IMR-90 (cell line): ENCODE measurements at regions not wholly inside any gene's neighbourhood (a gene's known extent, or its start where the extent isn't known, plus 50 kb on each side); places are given as distances from the start of the nearest gene placed in this dataset.

Experiments used
- ATAC-seq: fragments of 200-7000 bp; cut with Tn5 transposase; 2 replicates; pipeline ENCODE4 v1.9.1; 2020; ENCODE audit warnings: low read depth, mild to moderate bottlenecking, moderate library complexity
- BruUV-seq: library from RNA; stranded (reverse); fragments of 400-500 nt; replicated peaks from 2 replicates; lab custom pipeline; 2021; lab: Mats Ljungman, UMichigan
- CTCF ChIA-PET: fragments of 300-600 bp; formaldehyde crosslinking; extraction: SDS; loops from one replicate; lab custom pipeline; 2021; ENCODE audit warnings: antibody characterized with exemption; lab: Yijun Ruan, JAX
- POLR2A ChIA-PET: fragments of 300-600 bp; sonication (Branson Sonifier 250); formaldehyde crosslinking; loops from one replicate; lab custom pipeline; 2022; ENCODE audit warnings: antibody characterized with exemption; ENCODE audit not compliant: unreplicated experiment; lab: Charles Lee
- DNase-seq: peaks from one replicate; pipeline ENCODE4 v3.0.0; 2013
- H2AFZ ChIP-seq: replicated peaks from 2 replicates; pipeline ENCODE3; 2013; ENCODE audit warnings: low read length, mild to moderate bottlenecking; ENCODE audit not compliant: poor library complexity
- H2AK5ac ChIP-seq: 2 replicates; pipeline ENCODE4 v1.6.1; 2013; ENCODE audit warnings: low read depth, low read length, inconsistent platforms
- H2AK9ac ChIP-seq: replicated peaks from 2 replicates; pipeline ENCODE3; 2013; ENCODE audit warnings: mild to moderate bottlenecking, low read depth, low read length, moderate library complexity; ENCODE audit not compliant: poor library complexity
- H2BK120ac ChIP-seq: 2 replicates; pipeline ENCODE4 v1.6.1; 2013; ENCODE audit warnings: low read depth, low read length, inconsistent platforms
- H2BK15ac ChIP-seq: 3 replicates; pipeline ENCODE4 v1.6.1; 2013; ENCODE audit warnings: low read depth, low read length, inconsistent platforms
- H2BK20ac ChIP-seq: 2 replicates; pipeline ENCODE4 v1.6.1; 2013; ENCODE audit warnings: low read depth, mild to moderate bottlenecking, inconsistent platforms, low read length, moderate library complexity
- H2BK5ac ChIP-seq: 2 replicates; pipeline ENCODE4 v1.6.1; 2013; ENCODE audit warnings: mild to moderate bottlenecking, low read depth, low read length, inconsistent platforms; ENCODE audit not compliant: poor library complexity, severe bottlenecking
- H3K14ac ChIP-seq: replicated peaks from 2 replicates; pipeline ENCODE4 v1.6.1; 2013; ENCODE audit warnings: low read depth, low read length, inconsistent platforms
- H3K18ac ChIP-seq: 2 replicates; pipeline ENCODE4 v1.6.1; 2013; ENCODE audit warnings: low read depth, low read length, control low read depth
- H3K23ac ChIP-seq: 2 replicates; pipeline ENCODE4 v1.6.1; 2013; ENCODE audit warnings: low read depth, low read length, inconsistent platforms
- H3K27ac ChIP-seq: 2 replicates; pipeline ENCODE4 v1.5.1; 2013; ENCODE audit warnings: mild to moderate bottlenecking, control low read depth, low read length; ENCODE audit not compliant: insufficient read depth
- H3K27me3 ChIP-seq: 2 replicates; pipeline ENCODE4 v1.6.1; 2013; ENCODE audit warnings: low read length; ENCODE audit not compliant: control insufficient read depth, insufficient read depth
- H3K36me3 ChIP-seq: 2 replicates; pipeline ENCODE4 v1.6.1; 2013; ENCODE audit warnings: low read length, mixed read lengths; ENCODE audit not compliant: control insufficient read depth, insufficient read depth
- H3K4ac ChIP-seq: 2 replicates; pipeline ENCODE4 v1.6.1; 2013; ENCODE audit warnings: low read depth, low read length, inconsistent platforms
- H3K4me1 ChIP-seq: 2 replicates; pipeline ENCODE4 v1.6.1; 2013; ENCODE audit warnings: low read length, mixed read lengths; ENCODE audit not compliant: control insufficient read depth, insufficient read depth
- H3K4me2 ChIP-seq: 2 replicates; pipeline ENCODE4 v1.6.1; 2013; ENCODE audit warnings: low read depth, mild to moderate bottlenecking, control low read depth, low read length, moderate library complexity
- H3K4me3 ChIP-seq: 2 replicates; pipeline ENCODE4 v1.5.1; 2013; ENCODE audit warnings: low read depth, mild to moderate bottlenecking, control low read depth, low read length, moderate library complexity; ENCODE audit not compliant: insufficient read depth
- H3K56ac ChIP-seq: 2 replicates; pipeline ENCODE4 v1.6.1; 2013; ENCODE audit warnings: low read length, inconsistent platforms; ENCODE audit not compliant: insufficient read depth; ENCODE audit errors: extremely low read depth
- H3K79me1 ChIP-seq, 2 experiments: 2 replicates each; pipeline ENCODE4 v1.6.1; 2013; ENCODE audit warnings: low read length in 2 of 2, inconsistent platforms in 1 of 2, low read depth in 1 of 2
- H3K9ac ChIP-seq: 2 replicates; pipeline ENCODE4 v1.6.1; 2013; ENCODE audit warnings: low read depth, low read length, control low read depth
- H3K9me1 ChIP-seq: 2 replicates; pipeline ENCODE4 v1.6.1; 2013; ENCODE audit warnings: low read length, inconsistent platforms; ENCODE audit not compliant: insufficient read depth
- H3K9me3 ChIP-seq: 2 replicates; pipeline ENCODE4 v1.6.1; 2013; ENCODE audit warnings: low read length; ENCODE audit not compliant: control insufficient read depth, insufficient read depth
- H4K20me1 ChIP-seq: 2 replicates; pipeline ENCODE4 v1.6.1; 2013; ENCODE audit warnings: low read length, inconsistent platforms; ENCODE audit not compliant: insufficient read depth
- H4K5ac ChIP-seq: 2 replicates; pipeline ENCODE4 v1.6.1; 2013; ENCODE audit warnings: mild to moderate bottlenecking, low read depth, low read length, control low read depth
- H4K8ac ChIP-seq, 2 experiments: 2 replicates each; pipeline ENCODE4 v1.6.1; 2013; ENCODE audit warnings: low read depth in 2 of 2, low read length in 2 of 2, control low read depth in 1 of 2, inconsistent platforms in 1 of 2
- H4K91ac ChIP-seq: 2 replicates; pipeline ENCODE4 v1.6.1; 2013; ENCODE audit warnings: low read depth, low read length, inconsistent platforms; ENCODE audit not compliant: insufficient read depth
- BHLHE40 ChIP-seq: fragments of 150-350 bp; IDR thresholded peaks from 2 replicates; pipeline ENCODE4 v1.6.1; 2016; ENCODE audit warnings: mild to moderate bottlenecking, low read depth, low read length
- CEBPB ChIP-seq: IDR thresholded peaks from 2 replicates; pipeline ENCODE4 v1.6.1; 2012; ENCODE audit warnings: low read depth, low read length, improper control_type of control experiment
- CHD1 ChIP-seq: IDR thresholded peaks from 2 replicates; pipeline ENCODE4 v1.6.1; 2012; ENCODE audit warnings: low read depth, low read length, improper control_type of control experiment
- CTCF ChIP-seq: conservative IDR thresholded peaks from 2 replicates; pipeline ENCODE4 v1.5.1; 2012; ENCODE audit warnings: mild to moderate bottlenecking, low read depth, low read length, improper control_type of control experiment
- ELK1 ChIP-seq: fragments of 150-350 bp; IDR thresholded peaks from 2 replicates; pipeline ENCODE4 v1.6.1; 2016; ENCODE audit warnings: low read depth, mild to moderate bottlenecking, low read length, moderate library complexity, borderline replicate concordance
- FOS ChIP-seq: fragments of 150-350 bp; IDR thresholded peaks from 2 replicates; pipeline ENCODE4 v1.6.1; 2016; ENCODE audit warnings: low read depth, low read length
- MAFK ChIP-seq: IDR thresholded peaks from 2 replicates; pipeline ENCODE4 v1.6.1; 2012; ENCODE audit warnings: low read depth, low read length, improper control_type of control experiment
- MAZ ChIP-seq: IDR thresholded peaks from 2 replicates; pipeline ENCODE4 v1.6.1; 2012; ENCODE audit warnings: low read depth, mild to moderate bottlenecking, low read length, improper control_type of control experiment, moderate library complexity, borderline replicate concordance
- MXI1 ChIP-seq: IDR thresholded peaks from 2 replicates; pipeline ENCODE4 v1.6.1; 2012; ENCODE audit warnings: low read depth, mild to moderate bottlenecking, low read length, moderate library complexity, borderline replicate concordance
- POLR2A ChIP-seq: IDR thresholded peaks from 2 replicates; pipeline ENCODE4 v1.6.1; 2012; ENCODE audit warnings: mild to moderate bottlenecking, low read depth, low read length
- RAD21 ChIP-seq: IDR thresholded peaks from 2 replicates; pipeline ENCODE4 v1.6.1; 2012; ENCODE audit warnings: low read length, improper control_type of control experiment
- RCOR1 ChIP-seq: IDR thresholded peaks from 2 replicates; pipeline ENCODE4 v1.6.1; 2012; ENCODE audit warnings: mild to moderate bottlenecking, low read length, improper control_type of control experiment; ENCODE audit not compliant: insufficient replicate concordance
- RFX5 ChIP-seq: IDR thresholded peaks from 2 replicates; pipeline ENCODE4 v1.8.0; 2012; ENCODE audit warnings: low read depth, mild to moderate bottlenecking, low read length, moderate library complexity
- SMC3 ChIP-seq: fragments of 150-350 bp; IDR thresholded peaks from 2 replicates; pipeline ENCODE4 v1.6.1; 2016; ENCODE audit warnings: low read depth, mild to moderate bottlenecking, antibody characterized with exemption, low read length, moderate library complexity
- USF2 ChIP-seq: fragments of 150-350 bp; IDR thresholded peaks from 2 replicates; pipeline ENCODE4 v1.6.1; 2017; ENCODE audit warnings: mild to moderate bottlenecking, antibody characterized with exemption, low read length, low read depth
- WGBS, 2 experiments: methylation state at CpG; one replicate each; pipeline versions ENCODE4 v1.1.5 to v1.1.7; 2013; ENCODE audit warnings: missing lambda C conversion rate in 2 of 2; ENCODE audit not compliant: insufficient read length in 1 of 2; ENCODE audit errors: extremely low coverage in 2 of 2; 5-methylcytosine and 5-hydroxymethylcytosine counted together
- dilution Hi-C: fragments of 300-500 bp; cut with HindIII; formaldehyde crosslinking; loops from one replicate; pipeline ENCODE4 v1.14.3; 2018; ENCODE audit warnings: low sequenced_read_pairs; ENCODE audit not compliant: unreplicated experiment
- in situ Hi-C: fragments of 300-500 bp; cut with MboI; formaldehyde crosslinking; loops from 3 replicates; pipeline ENCODE4 v1.14.3; 2019; ENCODE audit warnings: low sequenced_read_pairs, inconsistent platforms, mixed read lengths
- intact Hi-C: fragments of 100-400 bp; cut with micrococcal nuclease; formaldehyde crosslinking; loops from 2 replicates; pipeline ENCODE4 v1.10.0; 2022

GRCh38 chr4:123587983-123588494 lies 191.4 kb downstream of the SPRY1 start:
- WGBS, 2 experiments, result 0% methylated on average over 1 of the region's 8 CpGs; no CpG with 5 or more reads in 1 of the 2 experiments
- H3K9me3 ChIP-seq, result no peaks in the 10 kb centered on the region
- TF ChIP-seq BHLHE40 (peak; percentile 41; the same call in 1 of the 2 replicates), CTCF (no peak), RCOR1 (peak; percentile 74), CHD1 (no peak), ELK1 (no peak), MAZ (0 out of 2 replicates have a peak, but pooled peaks have one; percentile 16), MAFK (no peak), RFX5 (no peak), CEBPB (no peak), SMC3 (no peak), FOS (peak; percentile 89), RAD21 (no peak), POLR2A (no peak), MXI1 (0 out of 2 replicates have a peak, but pooled peaks have one; percentile 9), USF2 (no peak)

More at GRCh38 chr4:123587983-123588494, 191.4 kb downstream of the SPRY1 start:
- Histone ChIP-seq H4K5ac (no peak overlapping the region), H3K18ac (peak overlapping the region; percentile 94), H3K23ac (peak overlapping the region; percentile 6; the same call in 1 of the 2 replicates), H2AK5ac (peak overlapping the region; percentile 59; the same call in 1 of the 2 replicates), H3K9ac (no peak overlapping the region), H3K4me1 (peaks cover 9% of the 10 kb centered on the region), H3K27ac (peak overlapping the region; percentile 99; the same call in 1 of the 2 replicates), H2BK120ac (peak overlapping the region; percentile 82), H3K56ac (peak overlapping the region; percentile 42; the same call in 1 of the 2 replicates), H2BK5ac (peak overlapping the region; percentile 83), H3K14ac (peak overlapping the region; percentile 49; the same call in 1 of the 2 replicates), H3K4ac (peak overlapping the region; percentile 75; the same call in 1 of the 2 replicates), H3K79me1 (no peaks in the 10 kb centered on the region), H3K36me3 (no peaks in the 10 kb centered on the region), H2AFZ (peak overlapping the region; percentile 54), H3K27me3 (no peaks in the 10 kb centered on the region), H2AK9ac (no peak overlapping the region), H3K9me1 (peaks cover 6% of the 10 kb centered on the region), H4K20me1 (no peaks in the 10 kb centered on the region), H4K8ac (peak overlapping the region in 1 of 2 experiments; percentile 71; a peak in 1 of 4 replicates), H3K4me3 (no peak overlapping the region), H2BK15ac (peak overlapping the region; percentile 36; the same call in 2 of the 3 replicates), H2BK20ac (peak overlapping the region; percentile 91), H3K4me2 (peak overlapping the region; percentile 0; the same call in 1 of the 2 replicates), H4K91ac (no peak overlapping the region)
- CTCF ChIA-PET, result interaction anchor here (1.1 kb wide), 1 partner anchor 12 kb away, joined by 3 read pairs; no protein-coding TSS in a partner anchor
- peak; percentile 93 for DNase-seq
- peak; percentile 96 for ATAC-seq
- dilution Hi-C loops (no loop called here), intact Hi-C loops (no loop called here), in situ Hi-C loops (no loop called here)
- POLR2A ChIA-PET, result no interaction called here
- no TSS peak for BruUV-seq
